ENCODE measurements at regions not wholly inside any gene's neighbourhood (a gene's known extent, or its start where the extent isn't known, plus 50 kb on each side); places are given as distances from the start of the nearest gene placed in this dataset.
A peak's percentile ranks its signal among the peaks of the same experiment; 100 is the strongest.

DNA sequence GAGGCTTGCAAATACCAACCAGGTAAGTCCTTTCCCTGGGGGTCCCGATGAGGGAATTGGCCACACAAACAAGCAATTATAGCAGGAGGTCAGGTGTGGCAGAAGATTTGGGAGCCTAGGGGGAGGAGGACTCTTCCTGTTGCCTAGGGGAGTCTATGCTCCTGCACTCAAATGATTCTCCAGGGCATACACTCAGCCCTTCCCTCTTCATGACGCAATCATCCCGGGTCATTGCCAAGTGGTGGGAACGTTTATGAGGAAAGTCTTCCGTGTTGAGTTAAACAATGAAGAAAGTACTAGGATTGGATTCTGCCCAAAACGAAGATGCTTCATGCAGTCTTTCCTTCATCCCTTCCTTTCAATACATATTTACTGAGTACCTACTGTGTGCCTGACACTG lies 186.5 kb upstream of the TSHZ2 start:
- no peaks in the 10 kb centered on the region for H3K27me3 ChIP-seq (ENCODE audit: insufficient read depth, low read length)
- H3K4me1 Mint-ChIP-seq: no peaks in the 10 kb centered on the region

GRCh38 chr20:52783769-52784168 lies 188.4 kb upstream of the TSHZ2 start:
- H3K27ac Mint-ChIP-seq: no peak overlapping the region
- H3K9me3 ChIP-seq (ENCODE audit: control insufficient read depth in 1 of 2, low read length in 2 of 2): no peaks in the 10 kb centered on the region

More for the DNA sequence above, 186.5 kb upstream of the TSHZ2 start:
- Mint-ChIP-seq H3K4me3 (no peak overlapping the region), H3K27ac (no peak overlapping the region), H3K9me3 (peaks cover 0 to 13% (median 2%) of the 10 kb centered on the region in 8 donors), H3K27me3 (peaks cover 0 to 6% of the 10 kb centered on the region in 2 donors), H3K36me3 (no peaks in the 10 kb centered on the region)
- Histone ChIP-seq H3K36me3 (ENCODE audit: insufficient read depth, low read length) (no peaks in the 10 kb centered on the region), H3K27ac (ENCODE audit: low read depth, low read length) (no peak overlapping the region), H3K4me1 (ENCODE audit: insufficient read depth, low read length) (no peaks in the 10 kb centered on the region), H3K4me3 (ENCODE audit: low read length in 2 of 2) (no peak overlapping the region), H3K9me3 (ENCODE audit: control insufficient read depth in 1 of 2, low read length in 2 of 2) (no peaks in the 10 kb centered on the region)
- no peak for DNase-seq
- intact Hi-C loops (cut with micrococcal nuclease): no loop called here
- POLR2A ChIA-PET (ENCODE audit: partially characterized antibody): no interaction called here
- CTCF ChIA-PET (ENCODE audit: partially characterized antibody): interaction anchor here (1.1 to 1.2 kb wide), 2 partner anchors 21 to 442 kb away, joined by 3 read pairs; no protein-coding TSS in a partner anchor

DNA sequence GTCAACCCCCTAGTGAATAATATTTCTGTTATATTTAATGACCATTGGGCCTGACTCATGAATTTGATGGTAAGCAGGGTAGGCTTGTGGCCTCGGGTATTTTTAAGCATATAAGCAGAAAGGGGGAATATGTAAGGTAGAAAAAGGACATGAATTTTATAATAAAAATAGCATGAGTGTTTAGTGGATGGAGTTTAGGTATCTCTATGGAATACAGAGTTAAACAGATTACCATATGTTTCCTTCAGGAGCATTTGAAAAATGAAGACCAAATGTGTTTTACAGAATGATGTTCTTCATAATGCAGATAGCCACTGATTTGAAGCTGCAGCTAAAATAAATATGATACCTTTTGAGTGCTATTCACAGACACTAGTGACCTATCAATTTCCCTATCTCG lies 191.7 kb upstream of the TSHZ2 start:
- H3K27me3 ChIP-seq (ENCODE audit: insufficient read depth, low read length): no peaks in the 10 kb centered on the region
- no peak overlapping the region for H3K27ac Mint-ChIP-seq
- intact Hi-C loops (cut with micrococcal nuclease): no loop called here
- H3K9me3 Mint-ChIP-seq: peaks cover 0 to 9% (median 2%) of the 10 kb centered on the region in 8 donors
- H3K36me3 ChIP-seq (ENCODE audit: insufficient read depth, low read length): no peaks in the 10 kb centered on the region
- no peak for DNase-seq
- H3K9me3 ChIP-seq (ENCODE audit: control insufficient read depth in 1 of 2, low read length in 2 of 2): no peaks in the 10 kb centered on the region
- H3K27me3 Mint-ChIP-seq: peaks cover 0 to 8% of the 10 kb centered on the region in 2 donors
- POLR2A ChIA-PET (ENCODE audit: partially characterized antibody): no interaction called here
- CTCF ChIA-PET (ENCODE audit: partially characterized antibody): no interaction called here
- H3K27ac ChIP-seq (ENCODE audit: low read depth, low read length): no peak overlapping the region
- no peaks in the 10 kb centered on the region for H3K4me1 Mint-ChIP-seq
- H3K4me3 ChIP-seq (ENCODE audit: low read length in 2 of 2): no peak overlapping the region
- no peaks in the 10 kb centered on the region for H3K4me1 ChIP-seq (ENCODE audit: insufficient read depth, low read length)
- no peaks in the 10 kb centered on the region for H3K36me3 Mint-ChIP-seq
- H3K4me3 Mint-ChIP-seq: no peak overlapping the region

More at GRCh38 chr20:52783769-52784168, 188.4 kb upstream of the TSHZ2 start:
- ChIA-PET POLR2A (ENCODE audit: partially characterized antibody) (no interaction called here), CTCF (ENCODE audit: partially characterized antibody) (no interaction called here)
- Mint-ChIP-seq H3K4me1 (no peaks in the 10 kb centered on the region), H3K27me3 (peaks cover 0 to 7% of the 10 kb centered on the region in 2 donors), H3K9me3 (peaks cover 0 to 13% (median 2%) of the 10 kb centered on the region in 8 donors), H3K36me3 (no peaks in the 10 kb centered on the region), H3K4me3 (no peak overlapping the region)
- peak in 2 of 5 donors; percentile 3 to 14 for DNase-seq
- Histone ChIP-seq H3K36me3 (ENCODE audit: insufficient read depth, low read length) (no peaks in the 10 kb centered on the region), H3K4me3 (ENCODE audit: low read length in 2 of 2) (no peak overlapping the region), H3K4me1 (ENCODE audit: insufficient read depth, low read length) (no peaks in the 10 kb centered on the region), H3K27me3 (ENCODE audit: insufficient read depth, low read length) (no peaks in the 10 kb centered on the region), H3K27ac (ENCODE audit: low read depth, low read length) (no peak overlapping the region)
- intact Hi-C loops (cut with micrococcal nuclease): no loop called here

DNA sequence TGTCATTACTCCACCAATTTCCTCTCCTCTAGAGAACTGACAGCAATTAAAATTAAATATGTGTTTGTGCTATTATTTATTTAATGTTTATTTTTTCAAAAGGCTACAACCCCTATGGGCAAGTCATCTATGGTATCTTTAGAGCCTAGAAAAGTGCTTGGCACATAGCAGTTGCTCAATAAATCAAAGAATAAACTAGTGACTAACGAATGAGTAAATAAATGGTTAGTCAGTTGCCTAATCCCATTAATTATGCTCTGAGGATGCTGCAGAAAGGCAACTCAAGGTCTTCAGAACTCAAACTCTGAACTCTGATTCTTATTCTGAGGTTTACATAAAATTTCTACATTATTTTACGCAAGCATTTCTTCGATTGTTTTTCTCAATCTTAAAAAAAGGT lies 193.0 kb upstream of the TSHZ2 start:
- no peak overlapping the region for H3K4me3 Mint-ChIP-seq
- Histone ChIP-seq H3K9me3 (ENCODE audit: control insufficient read depth in 1 of 2, low read length in 2 of 2) (no peaks in the 10 kb centered on the region), H3K4me1 (ENCODE audit: insufficient read depth, low read length) (no peaks in the 10 kb centered on the region), H3K27me3 (ENCODE audit: insufficient read depth, low read length) (no peaks in the 10 kb centered on the region), H3K4me3 (ENCODE audit: low read length in 2 of 2) (no peak overlapping the region), H3K27ac (ENCODE audit: low read depth, low read length) (no peak overlapping the region), H3K36me3 (ENCODE audit: insufficient read depth, low read length) (no peaks in the 10 kb centered on the region)
- intact Hi-C loops (cut with micrococcal nuclease): no loop called here
- POLR2A ChIA-PET (ENCODE audit: partially characterized antibody): no interaction called here
- CTCF ChIA-PET (ENCODE audit: partially characterized antibody): no interaction called here
- H3K9me3 Mint-ChIP-seq: peaks cover 0 to 9% (median under 1%) of the 10 kb centered on the region in 8 donors
- no peak for DNase-seq
- no peak overlapping the region for H3K27ac Mint-ChIP-seq
- H3K4me1 Mint-ChIP-seq: no peaks in the 10 kb centered on the region
- no peaks in the 10 kb centered on the region for H3K36me3 Mint-ChIP-seq
- peaks cover 1 to 8% of the 10 kb centered on the region in 2 donors for H3K27me3 Mint-ChIP-seq

DNA sequence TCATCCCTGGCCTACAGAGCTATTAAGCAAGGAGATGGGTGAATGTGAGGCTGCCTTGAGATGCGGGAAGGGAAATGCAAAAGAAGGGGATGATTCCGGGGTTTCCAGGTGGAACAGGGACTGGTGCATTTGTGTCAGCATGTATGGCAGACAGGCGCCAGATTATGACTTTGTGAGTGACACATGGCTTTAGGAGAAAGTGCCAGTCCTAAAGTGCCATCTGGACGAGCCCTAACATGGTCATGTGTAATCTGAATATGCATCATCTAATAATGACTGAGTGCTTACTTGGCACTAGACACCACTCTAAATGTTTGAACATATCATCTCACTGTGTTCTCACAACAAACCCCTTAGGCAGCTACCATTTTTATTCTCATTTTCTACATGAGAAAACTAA lies 195.0 kb upstream of the TSHZ2 start:
- ChIA-PET CTCF (ENCODE audit: partially characterized antibody) (no interaction called here), POLR2A (ENCODE audit: partially characterized antibody) (no interaction called here)
- no peaks in the 10 kb centered on the region for H3K4me1 ChIP-seq (ENCODE audit: insufficient read depth, low read length)
- H3K4me3 Mint-ChIP-seq: no peak overlapping the region
- H3K27ac ChIP-seq (ENCODE audit: low read depth, low read length): no peak overlapping the region
- H3K36me3 ChIP-seq (ENCODE audit: insufficient read depth, low read length): no peaks in the 10 kb centered on the region
- H3K27me3 Mint-ChIP-seq: peaks cover 5 to 8% of the 10 kb centered on the region in 2 donors
- no peaks in the 10 kb centered on the region for H3K36me3 Mint-ChIP-seq
- intact Hi-C loops (cut with micrococcal nuclease): no loop called here
- H3K4me1 Mint-ChIP-seq: no peaks in the 10 kb centered on the region
- no peak overlapping the region for H3K4me3 ChIP-seq (ENCODE audit: low read length in 2 of 2)
- DNase-seq: no peak
- no peaks in the 10 kb centered on the region for H3K9me3 ChIP-seq (ENCODE audit: control insufficient read depth in 1 of 2, low read length in 2 of 2)
- H3K27me3 ChIP-seq (ENCODE audit: insufficient read depth, low read length): no peaks in the 10 kb centered on the region
- H3K27ac Mint-ChIP-seq: no peak overlapping the region
- H3K9me3 Mint-ChIP-seq: no peaks in the 10 kb centered on the region

GRCh38 chr20:52775786-52776185 lies 196.4 kb upstream of the TSHZ2 start:
- no peaks in the 10 kb centered on the region for H3K27me3 ChIP-seq (ENCODE audit: insufficient read depth, low read length)
- ChIA-PET POLR2A (ENCODE audit: partially characterized antibody) (no interaction called here), CTCF (ENCODE audit: partially characterized antibody) (no interaction called here)
- H3K4me3 Mint-ChIP-seq: no peak overlapping the region
- DNase-seq: no peak
- H3K9me3 ChIP-seq (ENCODE audit: control insufficient read depth in 1 of 2, low read length in 2 of 2): no peaks in the 10 kb centered on the region
- H3K36me3 ChIP-seq (ENCODE audit: insufficient read depth, low read length): no peaks in the 10 kb centered on the region
- intact Hi-C loops (cut with micrococcal nuclease): no loop called here
- no peaks in the 10 kb centered on the region for H3K9me3 Mint-ChIP-seq
- no peaks in the 10 kb centered on the region for H3K4me1 Mint-ChIP-seq
- H3K4me3 ChIP-seq (ENCODE audit: low read length in 2 of 2): no peak overlapping the region
- no peak overlapping the region for H3K27ac ChIP-seq (ENCODE audit: low read depth, low read length)
- no peak overlapping the region for H3K27ac Mint-ChIP-seq
- peaks cover 5 to 8% of the 10 kb centered on the region in 2 donors for H3K27me3 Mint-ChIP-seq
- H3K4me1 ChIP-seq (ENCODE audit: insufficient read depth, low read length): no peaks in the 10 kb centered on the region
- no peaks in the 10 kb centered on the region for H3K36me3 Mint-ChIP-seq

GRCh38 chr20:52768694-52769093 lies 203.5 kb upstream of the TSHZ2 start:
- H3K4me3 Mint-ChIP-seq: no peak overlapping the region
- ChIA-PET CTCF (ENCODE audit: partially characterized antibody) (no interaction called here), POLR2A (ENCODE audit: partially characterized antibody) (no interaction called here)
- no peak overlapping the region for H3K27ac Mint-ChIP-seq
- no peaks in the 10 kb centered on the region for H3K27me3 ChIP-seq (ENCODE audit: insufficient read depth, low read length)
- H3K4me1 Mint-ChIP-seq: no peaks in the 10 kb centered on the region
- H3K27me3 Mint-ChIP-seq: peaks cover 0 to 3% of the 10 kb centered on the region in 2 donors
- H3K36me3 ChIP-seq (ENCODE audit: insufficient read depth, low read length): no peaks in the 10 kb centered on the region
- no peaks in the 10 kb centered on the region for H3K36me3 Mint-ChIP-seq
- H3K9me3 ChIP-seq (ENCODE audit: control insufficient read depth in 1 of 2, low read length in 2 of 2): no peaks in the 10 kb centered on the region
- no peaks in the 10 kb centered on the region for H3K9me3 Mint-ChIP-seq
- intact Hi-C loops (cut with micrococcal nuclease): no loop called here
- DNase-seq: no peak
- no peaks in the 10 kb centered on the region for H3K4me1 ChIP-seq (ENCODE audit: insufficient read depth, low read length)
- no peak overlapping the region for H3K27ac ChIP-seq (ENCODE audit: low read depth, low read length)
- H3K4me3 ChIP-seq (ENCODE audit: low read length in 2 of 2): no peak overlapping the region
